ENCODE measurements at regions not wholly inside any gene's neighbourhood (a gene's known extent, or its start where the extent isn't known, plus 50 kb on each side); places are given as distances from the start of the nearest gene placed in this dataset.
"Not testable (repeated sequence)": the region's sequence is repeated elsewhere in the genome, so short reads cannot be mapped to it uniquely, and the experiment has no call there.

DNA sequence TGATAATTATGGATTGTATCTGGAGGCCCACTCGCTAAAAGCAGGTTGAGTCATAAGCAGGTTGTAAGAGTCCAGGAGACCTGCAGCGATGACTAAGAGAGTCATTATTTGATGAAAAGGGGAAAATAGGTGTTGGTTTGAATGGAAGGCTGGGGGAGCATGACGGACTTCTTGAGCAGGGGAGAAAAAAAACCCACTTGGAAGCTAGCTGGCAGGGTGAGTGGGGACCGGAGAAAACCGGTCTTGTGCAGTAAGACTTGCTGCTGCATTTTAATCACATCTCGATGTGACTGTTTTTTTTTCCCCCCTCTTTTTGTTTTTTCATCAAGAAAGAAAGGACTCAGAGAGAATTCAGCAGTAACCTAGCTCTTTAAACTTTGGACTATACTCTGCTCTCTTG, 90.0 kb downstream of the IGSF1 start:
- ChIA-PET CTCF (no interaction called here), POLR2A (no interaction called here)
- Mint-ChIP-seq H3K4me1 (ENCODE audit: low read depth, unreplicated experiment) (no peaks in the 10 kb centered on the region), H3K27ac (ENCODE audit: unreplicated experiment) (no peak overlapping the region), H3K36me3 (ENCODE audit: insufficient read depth, unreplicated experiment) (no peaks in the 10 kb centered on the region), H3K4me3 (ENCODE audit: unreplicated experiment) (no peak overlapping the region), H3K27me3 (ENCODE audit: insufficient read depth, unreplicated experiment) (no peaks in the 10 kb centered on the region), H3K9me3 (ENCODE audit: unreplicated experiment) (no peaks in the 10 kb centered on the region)
- H3K9me3 ChIP-seq: no peaks in the 10 kb centered on the region
- TF ChIP-seq, protein P1, sequence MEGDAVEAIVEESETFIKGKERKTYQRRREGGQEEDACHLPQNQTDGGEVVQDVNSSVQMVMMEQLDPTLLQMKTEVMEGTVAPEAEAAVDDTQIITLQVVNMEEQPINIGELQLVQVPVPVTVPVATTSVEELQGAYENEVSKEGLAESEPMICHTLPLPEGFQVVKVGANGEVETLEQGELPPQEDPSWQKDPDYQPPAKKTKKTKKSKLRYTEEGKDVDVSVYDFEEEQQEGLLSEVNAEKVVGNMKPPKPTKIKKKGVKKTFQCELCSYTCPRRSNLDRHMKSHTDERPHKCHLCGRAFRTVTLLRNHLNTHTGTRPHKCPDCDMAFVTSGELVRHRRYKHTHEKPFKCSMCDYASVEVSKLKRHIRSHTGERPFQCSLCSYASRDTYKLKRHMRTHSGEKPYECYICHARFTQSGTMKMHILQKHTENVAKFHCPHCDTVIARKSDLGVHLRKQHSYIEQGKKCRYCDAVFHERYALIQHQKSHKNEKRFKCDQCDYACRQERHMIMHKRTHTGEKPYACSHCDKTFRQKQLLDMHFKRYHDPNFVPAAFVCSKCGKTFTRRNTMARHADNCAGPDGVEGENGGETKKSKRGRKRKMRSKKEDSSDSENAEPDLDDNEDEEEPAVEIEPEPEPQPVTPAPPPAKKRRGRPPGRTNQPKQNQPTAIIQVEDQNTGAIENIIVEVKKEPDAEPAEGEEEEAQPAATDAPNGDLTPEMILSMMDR (IDR thresholded peaks at IDR 0.05; ENCODE audit: insufficient read depth in 1 of 2, low read depth in 1 of 2, low read length in 1 of 2, severe bottlenecking in 1 of 2, unreplicated experiment in 1 of 2): no peak
- H3K4me3 ChIP-seq (ENCODE audit: low read depth, low read length): no peak overlapping the region
- no peaks in the 10 kb centered on the region for H3K36me3 ChIP-seq (ENCODE audit: control insufficient read depth, insufficient read depth, low read length)
- intact Hi-C loops (cut with micrococcal nuclease; ENCODE audit: unreplicated experiment): no loop called here
- H3K4me1 ChIP-seq: no peaks in the 10 kb centered on the region
- no peaks in the 10 kb centered on the region for H3K27me3 ChIP-seq (replicated peaks; ENCODE audit: control insufficient read depth, insufficient read depth, low read length)
- DNase-seq: no peak
- BruUV-seq (replicated peaks): no TSS peak

DNA sequence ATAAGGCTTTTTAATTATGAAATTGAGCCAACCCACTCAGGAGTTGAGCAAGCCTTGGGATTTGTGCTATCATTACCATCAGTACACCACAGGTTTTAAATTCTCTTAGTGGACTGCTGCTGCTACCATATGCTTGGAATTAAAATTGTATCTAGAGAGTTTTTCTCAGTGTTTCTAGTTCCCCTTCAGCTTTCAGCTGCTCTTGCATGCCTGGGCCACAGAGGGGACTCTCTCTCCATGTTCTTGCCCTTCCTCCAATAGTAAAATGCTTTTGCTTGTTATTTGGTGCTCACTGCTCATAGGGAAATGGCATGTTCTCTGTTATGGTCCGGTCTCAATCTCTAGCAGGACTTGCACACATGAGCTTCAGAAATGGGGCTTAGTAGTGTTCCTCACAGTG, 101.9 kb downstream of the IGSF1 start:
- CTCF ChIA-PET: no interaction called here
- Mint-ChIP-seq H3K9me3 (ENCODE audit: unreplicated experiment) (no peaks in the 10 kb centered on the region), H3K36me3 (ENCODE audit: insufficient read depth, unreplicated experiment) (no peaks in the 10 kb centered on the region), H3K4me1 (ENCODE audit: low read depth, unreplicated experiment) (no peaks in the 10 kb centered on the region), H3K27ac (ENCODE audit: unreplicated experiment) (no peak overlapping the region), H3K4me3 (ENCODE audit: unreplicated experiment) (no peak overlapping the region), H3K27me3 (ENCODE audit: insufficient read depth, unreplicated experiment) (peaks cover 3% of the 10 kb centered on the region)
- peaks cover 1% of the 10 kb centered on the region; the same call in 1 of the 2 replicates for H3K27me3 ChIP-seq (replicated peaks; ENCODE audit: control insufficient read depth, insufficient read depth, low read length)
- TF ChIP-seq, protein P1 (IDR thresholded peaks at IDR 0.05; ENCODE audit: insufficient read depth in 1 of 2, low read depth in 1 of 2, low read length in 1 of 2, severe bottlenecking in 1 of 2, unreplicated experiment in 1 of 2): peak in 1 of 2 experiments; percentile 20
- no peak for DNase-seq
- no peak overlapping the region for H3K4me3 ChIP-seq (ENCODE audit: low read depth, low read length)
- POLR2A ChIA-PET: no interaction called here
- H3K36me3 ChIP-seq (ENCODE audit: control insufficient read depth, insufficient read depth, low read length): no peaks in the 10 kb centered on the region
- no peaks in the 10 kb centered on the region for H3K4me1 ChIP-seq
- H3K9me3 ChIP-seq: no peaks in the 10 kb centered on the region
- BruUV-seq (replicated peaks): no TSS peak
- intact Hi-C loops (cut with micrococcal nuclease; ENCODE audit: unreplicated experiment): no loop called here

DNA sequence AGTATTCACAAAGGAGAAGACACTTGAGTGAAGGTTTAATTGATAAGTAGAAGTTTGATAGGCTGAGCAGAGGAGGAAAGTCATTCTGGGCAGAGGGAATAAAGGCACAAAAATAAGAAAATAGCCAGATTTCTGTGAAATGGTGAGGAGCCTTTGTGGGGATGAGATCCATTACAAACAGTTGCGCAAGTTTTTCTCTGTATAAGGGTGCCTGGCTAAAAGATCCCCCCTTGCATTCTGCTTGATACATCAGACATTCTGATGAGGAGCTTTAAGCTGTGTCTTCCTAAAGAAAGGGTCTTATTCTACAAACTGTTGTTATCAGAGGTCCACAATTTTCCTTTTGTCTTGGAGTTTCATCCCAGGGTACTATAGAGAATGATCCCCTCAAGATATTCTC, 112.0 kb downstream of the ARHGAP36 start:
- DNase-seq: no peak
- Mint-ChIP-seq H3K9me3 (ENCODE audit: unreplicated experiment) (no peaks in the 10 kb centered on the region), H3K36me3 (ENCODE audit: insufficient read depth, unreplicated experiment) (no peaks in the 10 kb centered on the region), H3K4me3 (ENCODE audit: unreplicated experiment) (no peak overlapping the region), H3K27ac (ENCODE audit: unreplicated experiment) (no peak overlapping the region), H3K27me3 (ENCODE audit: insufficient read depth, unreplicated experiment) (peaks cover 4% of the 10 kb centered on the region), H3K4me1 (ENCODE audit: low read depth, unreplicated experiment) (no peaks in the 10 kb centered on the region)
- Histone ChIP-seq H3K4me1 (no peaks in the 10 kb centered on the region), H3K27me3 (replicated peaks; ENCODE audit: control insufficient read depth, insufficient read depth, low read length) (no peaks in the 10 kb centered on the region), H3K4me3 (ENCODE audit: low read depth, low read length) (no peak overlapping the region), H3K9me3 (no peaks in the 10 kb centered on the region), H3K36me3 (ENCODE audit: control insufficient read depth, insufficient read depth, low read length) (no peaks in the 10 kb centered on the region)
- no TSS peak for BruUV-seq (replicated peaks)
- TF ChIP-seq, protein P1 (IDR thresholded peaks at IDR 0.05; ENCODE audit: insufficient read depth in 1 of 2, low read depth in 1 of 2, low read length in 1 of 2, severe bottlenecking in 1 of 2, unreplicated experiment in 1 of 2): no peak
- intact Hi-C loops (cut with micrococcal nuclease; ENCODE audit: unreplicated experiment): no loop called here
- ChIA-PET CTCF (no interaction called here), POLR2A (no interaction called here)

GRCh38 chrX:131163645-131164044, 105.5 kb downstream of the ARHGAP36 start:
- H3K36me3 ChIP-seq (ENCODE audit: control insufficient read depth, insufficient read depth, low read length); H3K4me3 ChIP-seq (ENCODE audit: low read depth, low read length); H3K36me3 Mint-ChIP-seq (ENCODE audit: insufficient read depth, unreplicated experiment); BruUV-seq (replicated peaks); H3K4me1 ChIP-seq; POLR2A ChIA-PET; H3K9me3 Mint-ChIP-seq (ENCODE audit: unreplicated experiment); H3K4me3 Mint-ChIP-seq (ENCODE audit: unreplicated experiment); DNase-seq; CTCF ChIA-PET; H3K27me3 ChIP-seq (replicated peaks; ENCODE audit: control insufficient read depth, insufficient read depth, low read length); H3K9me3 ChIP-seq; intact Hi-C loops (cut with micrococcal nuclease; ENCODE audit: unreplicated experiment); H3K4me1 Mint-ChIP-seq (ENCODE audit: low read depth, unreplicated experiment); H3K27ac Mint-ChIP-seq (ENCODE audit: unreplicated experiment); H3K27me3 Mint-ChIP-seq (ENCODE audit: insufficient read depth, unreplicated experiment): not testable (repeated sequence)

DNA sequence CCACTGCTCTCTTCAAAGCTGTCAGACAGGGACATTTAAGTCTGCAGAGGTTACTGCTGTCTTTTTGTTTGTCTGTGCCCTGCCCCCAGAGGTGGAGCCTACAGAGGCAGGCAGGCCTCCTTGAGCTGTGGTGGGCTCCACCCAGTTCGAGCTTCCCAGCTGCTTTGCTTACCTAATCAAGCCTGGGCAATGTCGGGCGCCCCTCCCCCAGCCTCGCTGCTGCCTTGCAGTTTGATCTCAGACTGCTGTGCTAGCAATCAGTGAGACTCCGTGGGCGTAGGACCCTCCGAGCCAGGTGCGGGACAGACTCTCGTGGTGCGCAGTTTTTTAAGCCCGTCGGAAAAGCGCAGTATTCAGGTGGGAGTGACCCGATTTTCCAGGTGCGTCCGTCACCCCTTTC, 99.5 kb downstream of the ARHGAP36 start:
- H3K27me3 Mint-ChIP-seq (ENCODE audit: insufficient read depth, unreplicated experiment); H3K27ac Mint-ChIP-seq (ENCODE audit: unreplicated experiment); H3K36me3 Mint-ChIP-seq (ENCODE audit: insufficient read depth, unreplicated experiment); H3K4me1 Mint-ChIP-seq (ENCODE audit: low read depth, unreplicated experiment); H3K4me3 ChIP-seq (ENCODE audit: low read depth, low read length); H3K9me3 Mint-ChIP-seq (ENCODE audit: unreplicated experiment); POLR2A ChIA-PET; intact Hi-C loops (cut with micrococcal nuclease; ENCODE audit: unreplicated experiment); BruUV-seq (replicated peaks); H3K4me1 ChIP-seq; H3K9me3 ChIP-seq; CTCF ChIA-PET; H3K36me3 ChIP-seq (ENCODE audit: control insufficient read depth, insufficient read depth, low read length); DNase-seq; H3K27me3 ChIP-seq (replicated peaks; ENCODE audit: control insufficient read depth, insufficient read depth, low read length); H3K4me3 Mint-ChIP-seq (ENCODE audit: unreplicated experiment): not testable (repeated sequence)

Measured in Caco-2 (cell line).